Parathyroid adenoma (tissue), 2 donors: ENCODE measurements at regions not wholly inside any gene's neighbourhood (a gene's known extent, or its start where the extent isn't known, plus 50 kb on each side); places are given as distances from the start of the nearest gene placed in this dataset.

Experiments
- H2AFZ ChIP-seq: fragments of 300-600 bp; sonication (generic); one replicate; pipeline ENCODE4 v1.7.0; 2017; ENCODE audit warnings: antibody characterized with exemption, mild to moderate bottlenecking
- H3K27ac ChIP-seq: fragments of 300-600 bp; sonication (generic); one replicate; pipeline ENCODE4 v1.7.0; 2017
- H3K27me3 ChIP-seq: fragments of 300-600 bp; sonication (generic); one replicate; pipeline ENCODE4 v1.7.0; 2017; ENCODE audit warnings: low read length; ENCODE audit not compliant: control insufficient read depth, insufficient read depth
- H3K36me3 ChIP-seq: fragments of 300-600 bp; sonication (generic); one replicate; pipeline ENCODE4 v1.7.0; 2017; ENCODE audit warnings: low read length; ENCODE audit not compliant: control insufficient read depth, insufficient read depth
- H3K4me1 ChIP-seq: fragments of 300-600 bp; sonication (generic); one replicate; pipeline ENCODE4 v1.7.0; 2017; ENCODE audit warnings: control low read depth
- H3K4me2 ChIP-seq: fragments of 300-600 bp; sonication (generic); one replicate; pipeline ENCODE4 v1.7.0; 2017; ENCODE audit warnings: low read length
- H3K4me3 ChIP-seq: fragments of 300-600 bp; sonication (generic); one replicate; pipeline ENCODE4 v1.7.0; 2017; ENCODE audit warnings: low read depth, low read length
- H3K79me2 ChIP-seq: fragments of 300-600 bp; sonication (generic); one replicate; pipeline ENCODE4 v1.7.0; 2017; ENCODE audit warnings: control low read depth
- H3K9ac ChIP-seq: fragments of 300-600 bp; sonication (generic); one replicate; pipeline ENCODE4 v1.7.0; 2017; ENCODE audit warnings: mild to moderate bottlenecking
- H3K9me3 ChIP-seq: fragments of 300-600 bp; sonication (generic); one replicate; pipeline ENCODE4 v1.7.0; 2017; ENCODE audit warnings: low read length; ENCODE audit not compliant: control insufficient read depth
- TF ChIP-seq, protein P1 (sequence below): fragments of 300-600 bp; sonication (generic); IDR thresholded peaks from one replicate; pipeline ENCODE4 v1.7.0; 2017; ENCODE audit warnings: antibody characterized with exemption, mild to moderate bottlenecking
- donor health status: primary hyperparathyroidism.

DNA sequence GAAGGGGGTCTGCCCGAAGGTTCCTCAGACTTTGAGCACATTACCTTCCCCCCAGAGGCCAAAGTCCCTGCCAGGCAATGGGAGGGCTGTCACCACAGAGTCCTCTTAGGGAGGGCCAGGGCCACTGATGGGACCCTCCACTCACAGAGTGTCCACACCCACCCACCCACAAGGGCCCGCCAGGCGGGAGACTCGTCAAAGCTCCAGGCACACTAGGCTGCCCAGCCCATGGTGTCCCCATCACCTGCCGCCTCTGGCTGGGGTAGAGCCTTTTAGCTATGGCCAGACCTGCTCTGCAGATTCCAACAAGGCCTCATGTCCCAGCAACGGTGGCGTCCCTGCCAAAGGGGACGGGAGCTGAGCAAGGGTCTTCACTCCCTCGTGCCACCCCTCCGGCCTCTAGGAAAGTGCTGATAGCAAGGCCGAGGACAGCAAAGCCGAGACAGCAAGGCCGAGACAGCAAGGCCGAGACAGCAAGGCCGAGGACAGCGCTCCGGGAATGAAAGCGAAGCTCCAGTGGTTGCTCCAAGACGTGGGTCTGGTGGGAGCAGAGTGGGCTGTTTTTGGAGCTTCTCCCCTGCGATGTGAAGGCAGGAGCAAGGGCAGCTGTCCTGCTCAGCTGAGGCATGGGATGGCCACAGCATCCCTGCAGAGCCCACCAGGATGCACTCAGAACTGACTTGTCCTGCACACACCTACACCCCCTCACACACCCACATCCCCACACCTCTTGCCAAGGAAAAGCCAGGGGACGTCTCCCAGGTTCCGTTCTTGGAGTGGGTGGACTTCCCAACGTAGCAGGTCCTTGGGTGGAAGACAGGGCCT is 123.4 kb downstream of the CRYAA start:
- TF ChIP-seq, protein P1, sequence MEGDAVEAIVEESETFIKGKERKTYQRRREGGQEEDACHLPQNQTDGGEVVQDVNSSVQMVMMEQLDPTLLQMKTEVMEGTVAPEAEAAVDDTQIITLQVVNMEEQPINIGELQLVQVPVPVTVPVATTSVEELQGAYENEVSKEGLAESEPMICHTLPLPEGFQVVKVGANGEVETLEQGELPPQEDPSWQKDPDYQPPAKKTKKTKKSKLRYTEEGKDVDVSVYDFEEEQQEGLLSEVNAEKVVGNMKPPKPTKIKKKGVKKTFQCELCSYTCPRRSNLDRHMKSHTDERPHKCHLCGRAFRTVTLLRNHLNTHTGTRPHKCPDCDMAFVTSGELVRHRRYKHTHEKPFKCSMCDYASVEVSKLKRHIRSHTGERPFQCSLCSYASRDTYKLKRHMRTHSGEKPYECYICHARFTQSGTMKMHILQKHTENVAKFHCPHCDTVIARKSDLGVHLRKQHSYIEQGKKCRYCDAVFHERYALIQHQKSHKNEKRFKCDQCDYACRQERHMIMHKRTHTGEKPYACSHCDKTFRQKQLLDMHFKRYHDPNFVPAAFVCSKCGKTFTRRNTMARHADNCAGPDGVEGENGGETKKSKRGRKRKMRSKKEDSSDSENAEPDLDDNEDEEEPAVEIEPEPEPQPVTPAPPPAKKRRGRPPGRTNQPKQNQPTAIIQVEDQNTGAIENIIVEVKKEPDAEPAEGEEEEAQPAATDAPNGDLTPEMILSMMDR = no peak
- H2AFZ ChIP-seq = no peak overlapping the region
- peaks cover 5% of the 10 kb centered on the region for H3K4me1 ChIP-seq
- no peak overlapping the region for H3K4me3 ChIP-seq
- H3K4me2 ChIP-seq = no peak overlapping the region
- no peak overlapping the region for H3K9ac ChIP-seq
- H3K36me3 ChIP-seq = no peaks in the 10 kb centered on the region
- H3K9me3 ChIP-seq = no peaks in the 10 kb centered on the region
- no peak overlapping the region for H3K27ac ChIP-seq
- no peaks in the 10 kb centered on the region for H3K79me2 ChIP-seq
- H3K27me3 ChIP-seq = no peaks in the 10 kb centered on the region

DNA sequence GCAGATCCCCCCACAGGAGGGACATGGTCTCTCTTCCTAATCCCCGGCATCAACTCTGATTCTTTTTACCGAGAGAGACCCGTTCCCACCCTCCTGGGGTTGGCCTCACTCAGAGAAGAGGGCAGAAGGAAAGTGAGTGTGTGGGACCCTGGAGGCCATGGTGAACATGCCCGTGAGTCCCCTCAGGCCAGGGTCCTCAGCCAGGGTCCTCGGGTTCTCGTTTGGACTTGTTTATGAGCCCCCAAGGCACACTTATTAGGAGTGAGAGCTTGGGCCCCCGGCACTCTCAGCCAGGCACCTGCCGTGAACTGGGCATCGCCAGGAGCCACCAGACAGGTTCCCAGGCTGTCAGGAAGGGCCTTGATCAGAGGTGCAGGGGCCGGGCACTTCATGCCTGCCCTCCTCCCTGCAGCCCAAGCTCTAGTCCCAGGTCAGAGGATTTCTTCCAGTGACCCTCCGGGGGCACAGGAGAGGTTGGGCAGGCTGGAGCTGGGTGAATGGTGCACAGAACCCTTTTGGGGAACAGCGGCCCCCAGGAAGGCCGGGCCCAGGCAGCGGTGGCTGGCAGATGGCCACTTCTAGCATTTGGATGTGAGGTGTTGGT is 122.6 kb downstream of the CRYAA start:
- Histone ChIP-seq H3K4me2 (no peak overlapping the region), H3K4me1 (peaks cover 9% of the 10 kb centered on the region), H3K36me3 (no peaks in the 10 kb centered on the region), H3K4me3 (no peak overlapping the region), H3K9me3 (no peaks in the 10 kb centered on the region), H3K79me2 (no peaks in the 10 kb centered on the region), H3K9ac (no peak overlapping the region), H3K27me3 (no peaks in the 10 kb centered on the region), H2AFZ (no peak overlapping the region), H3K27ac (no peak overlapping the region)
- TF ChIP-seq, protein P1 = no peak

DNA sequence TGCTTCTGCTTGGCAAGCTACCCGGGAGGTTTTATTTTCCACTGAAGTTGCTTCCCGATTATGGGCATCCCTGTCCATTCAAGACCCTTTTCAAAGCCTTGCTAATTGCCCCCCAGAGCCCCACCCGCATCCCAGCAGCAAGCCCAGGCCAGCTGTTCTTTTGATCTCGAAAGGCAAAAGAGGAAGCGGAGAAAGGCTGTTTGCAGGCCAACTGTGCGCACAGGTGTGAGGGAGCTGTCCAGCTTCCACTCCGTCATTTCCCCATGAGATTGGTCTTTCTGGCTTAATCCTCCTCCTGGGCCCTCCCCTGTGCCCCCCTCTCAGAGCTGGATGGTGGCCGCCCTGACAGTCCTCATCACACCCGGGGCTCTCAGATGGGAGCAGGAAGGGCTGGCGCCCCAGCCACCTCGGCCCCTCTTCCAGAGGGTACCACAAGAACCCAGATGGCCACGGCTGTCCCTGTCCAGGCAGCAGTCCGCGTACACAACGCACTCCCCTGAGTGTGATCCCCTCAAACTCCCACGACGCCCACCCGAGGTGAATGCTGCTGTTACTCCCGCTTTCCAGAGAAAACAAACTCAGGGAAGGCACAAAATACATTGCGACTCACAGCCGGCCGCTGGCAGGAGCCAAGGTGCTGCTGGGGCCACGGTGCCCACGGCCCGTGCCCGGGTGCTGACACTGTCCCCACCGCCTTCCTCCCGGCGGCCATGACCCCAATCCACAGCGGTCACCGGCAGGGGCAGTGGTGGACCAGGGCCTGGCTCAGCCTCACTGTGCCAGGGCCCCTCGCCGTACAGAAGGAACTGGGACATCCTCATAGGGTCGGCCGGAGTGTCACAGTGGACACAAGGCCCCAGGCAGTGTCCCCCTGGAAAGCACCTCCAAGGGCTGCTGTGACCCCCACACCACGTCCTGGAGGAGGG is 121.9 kb downstream of the CRYAA start:
- TF ChIP-seq, protein P1 = no peak
- H2AFZ ChIP-seq = no peak overlapping the region
- no peak overlapping the region for H3K9ac ChIP-seq
- H3K4me1 ChIP-seq = peaks cover 9% of the 10 kb centered on the region
- H3K27me3 ChIP-seq = no peaks in the 10 kb centered on the region
- no peak overlapping the region for H3K27ac ChIP-seq
- no peaks in the 10 kb centered on the region for H3K9me3 ChIP-seq
- no peaks in the 10 kb centered on the region for H3K36me3 ChIP-seq
- H3K4me3 ChIP-seq = no peak overlapping the region
- H3K79me2 ChIP-seq = no peaks in the 10 kb centered on the region
- H3K4me2 ChIP-seq = no peak overlapping the region

DNA sequence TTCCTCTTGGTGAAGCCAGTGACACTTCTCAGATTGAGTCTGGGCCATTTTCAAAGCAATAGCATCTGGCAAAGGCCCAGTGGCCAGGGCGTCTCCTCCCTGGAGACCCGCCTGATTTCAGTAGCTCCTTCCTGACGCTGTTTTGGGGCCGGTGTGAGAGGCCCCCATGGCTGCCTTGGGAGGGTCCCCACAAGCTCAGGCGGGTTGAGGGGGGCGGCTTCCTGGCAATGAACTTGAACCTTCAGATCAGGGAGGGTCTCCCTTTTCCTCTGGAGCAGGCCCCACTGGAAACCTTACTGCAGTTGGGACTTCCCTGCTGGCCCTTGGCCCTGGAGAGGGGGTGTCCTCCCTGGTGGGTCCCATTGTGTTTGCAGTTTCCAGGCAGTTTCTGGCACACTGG is 121.2 kb downstream of the CRYAA start:
- H3K36me3 ChIP-seq = no peaks in the 10 kb centered on the region
- TF ChIP-seq, protein P1 = no peak
- no peak overlapping the region for H2AFZ ChIP-seq
- no peak overlapping the region for H3K9ac ChIP-seq
- H3K4me1 ChIP-seq = peaks cover 9% of the 10 kb centered on the region
- H3K4me2 ChIP-seq = no peak overlapping the region
- no peak overlapping the region for H3K27ac ChIP-seq
- no peaks in the 10 kb centered on the region for H3K9me3 ChIP-seq
- no peaks in the 10 kb centered on the region for H3K27me3 ChIP-seq
- no peaks in the 10 kb centered on the region for H3K79me2 ChIP-seq
- no peak overlapping the region for H3K4me3 ChIP-seq
